ENCODE measurements at regions not wholly inside any gene's neighbourhood (a gene's known extent, or its start where the extent isn't known, plus 50 kb on each side); places are given as distances from the start of the nearest gene placed in this dataset.

DNA sequence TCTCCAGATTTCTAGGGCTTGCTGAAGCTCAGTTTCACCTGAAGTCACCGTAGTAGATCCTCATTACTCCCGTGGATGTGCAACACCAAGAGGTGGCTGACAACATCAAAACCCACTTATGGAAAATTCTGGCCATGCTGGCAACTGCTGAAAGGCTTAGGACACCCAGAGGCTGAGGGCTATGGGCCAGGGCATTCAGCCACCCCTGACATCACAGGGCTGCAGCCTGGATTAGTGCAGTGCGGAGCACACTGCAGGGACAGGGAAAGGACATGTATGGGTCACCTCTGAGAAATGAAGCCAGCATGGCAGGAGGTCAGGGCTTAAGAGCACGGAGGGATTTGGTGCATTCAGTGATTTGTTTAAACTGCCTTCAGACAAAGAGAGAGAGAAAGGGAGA is 300.6 kb downstream of the TDRD15 start:
- no peak for DNase-seq (ENCODE audit: low read depth)
- no peak overlapping the region for H3K4me3 ChIP-seq (ENCODE audit: low read depth, low read length)
- TF ChIP-seq, protein P1, sequence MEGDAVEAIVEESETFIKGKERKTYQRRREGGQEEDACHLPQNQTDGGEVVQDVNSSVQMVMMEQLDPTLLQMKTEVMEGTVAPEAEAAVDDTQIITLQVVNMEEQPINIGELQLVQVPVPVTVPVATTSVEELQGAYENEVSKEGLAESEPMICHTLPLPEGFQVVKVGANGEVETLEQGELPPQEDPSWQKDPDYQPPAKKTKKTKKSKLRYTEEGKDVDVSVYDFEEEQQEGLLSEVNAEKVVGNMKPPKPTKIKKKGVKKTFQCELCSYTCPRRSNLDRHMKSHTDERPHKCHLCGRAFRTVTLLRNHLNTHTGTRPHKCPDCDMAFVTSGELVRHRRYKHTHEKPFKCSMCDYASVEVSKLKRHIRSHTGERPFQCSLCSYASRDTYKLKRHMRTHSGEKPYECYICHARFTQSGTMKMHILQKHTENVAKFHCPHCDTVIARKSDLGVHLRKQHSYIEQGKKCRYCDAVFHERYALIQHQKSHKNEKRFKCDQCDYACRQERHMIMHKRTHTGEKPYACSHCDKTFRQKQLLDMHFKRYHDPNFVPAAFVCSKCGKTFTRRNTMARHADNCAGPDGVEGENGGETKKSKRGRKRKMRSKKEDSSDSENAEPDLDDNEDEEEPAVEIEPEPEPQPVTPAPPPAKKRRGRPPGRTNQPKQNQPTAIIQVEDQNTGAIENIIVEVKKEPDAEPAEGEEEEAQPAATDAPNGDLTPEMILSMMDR (IDR thresholded peaks at IDR 0.05; ENCODE audit: control insufficient read depth, extremely low read depth, insufficient read depth), result no peak

DNA sequence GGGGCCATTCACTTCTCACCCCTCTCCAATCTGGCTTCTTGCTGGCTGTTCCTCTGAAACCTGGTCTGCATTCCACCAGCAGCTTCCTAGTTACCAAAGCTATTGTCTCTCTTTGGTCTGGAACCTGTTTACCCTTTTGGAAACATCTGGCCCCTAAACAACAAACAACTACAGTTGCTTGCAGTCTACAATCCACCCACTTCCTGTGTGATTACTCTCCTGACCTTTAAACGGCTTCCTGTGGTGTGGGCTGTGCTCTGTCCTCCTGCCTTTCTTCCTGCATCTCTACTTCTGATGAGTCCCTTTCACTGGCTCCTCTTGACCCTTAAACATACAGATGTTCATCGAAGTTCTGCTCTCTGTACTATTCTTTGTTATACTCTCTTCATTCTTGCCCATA is 303.8 kb downstream of the TDRD15 start:
- TF ChIP-seq, protein P1 (IDR thresholded peaks at IDR 0.05; ENCODE audit: control insufficient read depth, extremely low read depth, insufficient read depth), result no peak
- no peak for DNase-seq (ENCODE audit: low read depth)
- no peak overlapping the region for H3K4me3 ChIP-seq (ENCODE audit: low read depth, low read length)

DNA sequence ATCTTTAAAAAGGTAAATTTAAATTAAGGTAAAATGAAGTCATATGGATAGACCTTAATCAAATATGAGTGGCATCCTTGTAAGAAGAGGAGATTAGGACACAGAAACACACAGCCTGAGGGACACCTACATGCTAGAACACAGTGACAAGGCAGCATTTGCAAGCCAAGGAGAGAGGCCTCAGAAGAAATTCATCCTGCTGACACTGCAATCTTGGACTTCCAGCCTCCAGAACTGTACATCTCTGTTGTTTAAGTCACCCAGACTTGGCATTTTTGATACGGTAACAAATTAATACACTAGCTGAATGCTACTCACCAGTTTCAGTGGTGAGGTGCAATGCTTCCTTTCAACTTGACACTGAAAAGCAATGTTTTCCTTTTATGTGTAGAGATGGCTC is 305.0 kb downstream of the TDRD15 start:
- DNase-seq (ENCODE audit: low read depth), result no peak
- H3K4me3 ChIP-seq (ENCODE audit: low read depth, low read length), result no peak overlapping the region
- TF ChIP-seq, protein P1 (IDR thresholded peaks at IDR 0.05; ENCODE audit: control insufficient read depth, extremely low read depth, insufficient read depth), result no peak

DNA sequence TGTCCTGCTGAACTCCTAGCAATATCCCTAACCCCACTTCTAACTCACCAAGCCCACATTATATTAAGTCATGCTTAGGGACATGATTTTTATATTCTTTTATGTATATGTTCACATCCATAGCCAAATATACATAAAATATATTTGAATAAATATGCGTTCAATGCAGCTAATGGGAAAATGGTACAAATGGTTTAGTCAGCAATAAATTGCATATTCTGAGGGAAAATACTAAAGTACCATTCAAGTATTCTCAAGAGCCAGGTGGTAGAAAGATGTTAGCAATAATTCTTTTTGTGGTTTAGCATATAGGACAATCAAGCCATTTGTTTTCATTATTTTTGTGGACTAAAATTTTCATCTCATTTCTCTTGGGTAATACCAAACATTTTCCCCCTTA is 306.0 kb downstream of the TDRD15 start:
- TF ChIP-seq, protein P1 (IDR thresholded peaks at IDR 0.05; ENCODE audit: control insufficient read depth, extremely low read depth, insufficient read depth), result no peak
- DNase-seq (ENCODE audit: low read depth), result no peak
- no peak overlapping the region for H3K4me3 ChIP-seq (ENCODE audit: low read depth, low read length)

DNA sequence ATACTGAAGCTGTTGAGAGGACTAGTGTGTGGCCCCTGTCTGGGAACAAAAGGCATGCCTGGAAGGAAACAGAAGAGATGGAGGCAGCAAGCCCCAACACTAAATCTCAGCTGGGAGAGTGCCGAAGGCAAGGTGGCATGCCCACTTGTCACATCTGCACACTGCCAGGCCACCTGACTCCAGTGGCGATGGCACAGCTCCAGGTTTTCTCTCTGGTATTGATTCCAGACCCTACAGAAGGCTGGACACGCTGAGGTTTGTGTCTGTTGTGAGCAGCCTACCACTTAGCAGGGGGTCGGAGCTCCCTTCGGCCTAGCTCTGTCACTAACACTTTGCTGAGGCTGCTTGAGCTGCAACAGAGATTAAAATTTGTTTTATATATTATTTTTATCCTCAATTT is 307.3 kb downstream of the TDRD15 start:
- TF ChIP-seq, protein P1 (IDR thresholded peaks at IDR 0.05; ENCODE audit: control insufficient read depth, extremely low read depth, insufficient read depth), result no peak
- no peak overlapping the region for H3K4me3 ChIP-seq (ENCODE audit: low read depth, low read length)
- DNase-seq (ENCODE audit: low read depth), result no peak

DNA sequence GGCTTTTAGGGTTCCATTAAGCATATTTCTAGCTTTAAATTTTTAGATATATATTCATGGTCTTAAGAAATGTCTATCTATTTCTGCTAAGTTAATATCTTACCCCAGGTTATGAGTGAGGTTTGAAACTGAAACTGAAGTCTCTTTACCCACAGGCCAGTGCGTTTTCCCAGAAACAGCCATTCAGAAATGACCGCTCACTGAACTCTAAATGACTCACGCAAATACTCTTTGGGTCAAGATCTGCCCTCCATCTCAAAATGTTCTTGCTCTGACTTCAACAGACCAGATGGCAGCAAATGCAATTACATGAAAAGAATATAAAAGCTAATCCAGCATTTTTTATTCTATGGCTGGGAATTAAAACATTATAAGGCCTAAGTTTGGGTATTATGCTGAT is 315.2 kb downstream of the TDRD15 start:
- no peak overlapping the region for H3K4me3 ChIP-seq (ENCODE audit: low read depth, low read length)
- TF ChIP-seq, protein P1 (IDR thresholded peaks at IDR 0.05; ENCODE audit: control insufficient read depth, extremely low read depth, insufficient read depth), result no peak
- no peak for DNase-seq (ENCODE audit: low read depth)

DNA sequence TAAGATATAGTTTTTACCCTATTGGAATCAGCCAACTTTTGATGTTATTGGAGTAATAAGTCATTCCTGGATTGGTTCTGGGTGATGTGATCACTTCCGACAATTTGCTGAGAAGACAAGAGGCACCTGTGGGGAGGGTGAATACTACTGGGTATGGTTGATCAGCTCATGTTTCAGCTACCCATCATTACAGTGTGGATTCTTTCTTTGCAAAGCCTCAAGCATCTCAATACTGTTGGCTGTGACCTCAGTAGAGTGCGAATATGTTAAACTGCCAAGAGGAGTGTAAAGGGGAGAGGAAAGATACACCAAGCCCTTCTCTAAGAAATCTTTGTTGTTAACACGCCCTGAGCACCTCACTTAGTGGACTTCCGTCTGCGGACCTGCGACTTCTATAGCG is 317.7 kb downstream of the TDRD15 start:
- DNase-seq (ENCODE audit: low read depth), result no peak
- TF ChIP-seq, protein P1 (IDR thresholded peaks at IDR 0.05; ENCODE audit: control insufficient read depth, extremely low read depth, insufficient read depth), result no peak
- H3K4me3 ChIP-seq (ENCODE audit: low read depth, low read length), result no peak overlapping the region

All from LNCaP clone FGC (cell line).